ACC112 (cell line): ENCODE measurements at regions not wholly inside any gene's neighbourhood (a gene's known extent, or its start where the extent isn't known, plus 50 kb on each side); places are given as distances from the start of the nearest gene placed in this dataset.
A peak's percentile ranks its signal among the peaks of the same experiment; 100 is the strongest.

Source experiments
- H2AFZ ChIP-seq: fragments of 200-600 bp; sonication (generic); one replicate; pipeline ENCODE4 v1.6.0; 2017; ENCODE audit warnings: antibody characterized with exemption, low read length; ENCODE audit not compliant: unreplicated experiment
- H3K27ac ChIP-seq: fragments of 200-600 bp; sonication (generic); 2 replicates; pipeline ENCODE4 v1.5.1; 2014; ENCODE audit warnings: low read depth, mild to moderate bottlenecking, antibody characterized with exemption, low read length, moderate library complexity
- H3K27me3 ChIP-seq: fragments of 200-600 bp; sonication (generic); 2 replicates; pipeline ENCODE4 v1.6.1; 2014; ENCODE audit warnings: mild to moderate bottlenecking, antibody characterized with exemption, low read length, moderate library complexity, mixed read lengths; ENCODE audit not compliant: insufficient read depth
- H3K36me3 ChIP-seq: fragments of 200-600 bp; sonication (generic); 2 replicates; pipeline ENCODE4 v1.6.1; 2016; ENCODE audit warnings: mild to moderate bottlenecking, antibody characterized with exemption, low read length, moderate library complexity, mixed read lengths; ENCODE audit not compliant: insufficient read depth
- H3K4me1 ChIP-seq: fragments of 200-600 bp; sonication (generic); one replicate; pipeline ENCODE4 v1.6.1; 2016; ENCODE audit warnings: low read length, mixed read lengths; ENCODE audit not compliant: insufficient read depth, unreplicated experiment, control insufficient read depth
- H3K4me3 ChIP-seq: fragments of 200-600 bp; sonication (generic); 2 replicates; pipeline ENCODE4 v1.5.1; 2014; ENCODE audit warnings: mild to moderate bottlenecking, low read depth, low read length
- H3K79me2 ChIP-seq: fragments of 200-600 bp; sonication (generic); one replicate; pipeline ENCODE4 v1.6.0; 2016; ENCODE audit warnings: low read length; ENCODE audit not compliant: control insufficient read depth, unreplicated experiment, insufficient read depth

DNA sequence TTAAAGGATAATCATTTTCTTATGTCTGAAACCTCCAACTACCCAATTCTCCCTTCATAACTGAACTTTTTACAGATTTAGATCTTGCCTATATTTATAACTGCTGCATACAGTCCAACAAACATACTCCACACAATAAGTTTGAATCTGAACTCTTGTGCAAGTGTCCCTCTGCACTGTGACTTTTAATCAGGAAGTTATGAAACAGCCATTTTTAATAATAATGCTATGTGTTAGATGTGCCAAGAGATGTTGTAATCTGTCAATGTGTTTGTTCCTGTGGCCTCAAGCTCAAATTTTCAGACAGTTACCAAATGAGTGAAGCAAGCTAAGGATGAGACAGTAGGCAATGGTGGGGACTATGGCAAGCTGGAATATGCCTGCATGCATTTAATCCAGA, 57.6 kb upstream of the MTAP start:
- Histone ChIP-seq H3K36me3 (no peaks in the 10 kb centered on the region), H3K27ac (peak overlapping the region; percentile 57), H3K4me1 (peaks cover 49% of the 10 kb centered on the region), H3K4me3 (no peak overlapping the region), H2AFZ (no peak overlapping the region), H3K27me3 (no peaks in the 10 kb centered on the region), H3K79me2 (no peaks in the 10 kb centered on the region)

DNA sequence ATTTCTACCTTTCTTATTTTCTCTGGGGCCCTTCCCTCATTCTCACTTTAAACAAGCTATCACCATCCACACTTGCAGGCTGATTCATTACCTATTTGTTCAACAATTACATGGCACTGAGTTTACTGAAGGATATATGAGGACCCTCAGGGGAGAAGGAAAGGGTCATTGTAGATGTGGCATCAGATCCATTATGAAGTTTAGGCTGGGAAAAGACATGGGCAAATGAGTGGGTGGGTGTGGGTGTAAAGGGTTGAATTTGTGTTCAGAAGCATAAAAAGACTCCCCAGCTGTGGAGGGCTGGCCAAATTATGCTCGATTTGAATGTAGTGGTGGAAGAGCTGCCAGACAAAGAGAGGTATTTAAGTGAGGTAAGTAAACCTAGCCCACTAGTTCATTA, 55.9 kb upstream of the MTAP start:
- Histone ChIP-seq H2AFZ (no peak overlapping the region), H3K4me3 (no peak overlapping the region), H3K36me3 (no peaks in the 10 kb centered on the region), H3K27me3 (no peaks in the 10 kb centered on the region), H3K79me2 (no peaks in the 10 kb centered on the region), H3K4me1 (peaks cover 50% of the 10 kb centered on the region), H3K27ac (peak overlapping the region; percentile 43)

DNA sequence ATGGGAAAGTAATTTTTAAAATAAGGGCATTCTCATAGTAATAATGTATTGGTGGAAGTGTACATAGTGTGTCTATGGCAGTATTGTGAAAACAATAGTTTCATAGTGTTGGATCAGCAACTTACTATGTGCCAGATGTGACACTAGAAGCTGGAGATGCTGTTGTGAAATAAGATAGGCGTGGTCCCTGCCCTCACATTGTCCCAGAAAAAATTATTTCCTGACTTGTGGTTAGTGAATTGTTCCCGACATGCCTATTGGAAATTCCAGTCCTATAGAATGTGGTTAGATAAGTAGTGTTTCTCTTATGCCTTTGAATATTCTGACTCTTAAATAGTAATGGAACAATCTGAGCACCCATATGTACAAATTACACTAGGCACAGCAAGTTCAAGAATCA, 55.3 kb upstream of the MTAP start:
- peak overlapping the region; percentile 43 for H3K27ac ChIP-seq

DNA sequence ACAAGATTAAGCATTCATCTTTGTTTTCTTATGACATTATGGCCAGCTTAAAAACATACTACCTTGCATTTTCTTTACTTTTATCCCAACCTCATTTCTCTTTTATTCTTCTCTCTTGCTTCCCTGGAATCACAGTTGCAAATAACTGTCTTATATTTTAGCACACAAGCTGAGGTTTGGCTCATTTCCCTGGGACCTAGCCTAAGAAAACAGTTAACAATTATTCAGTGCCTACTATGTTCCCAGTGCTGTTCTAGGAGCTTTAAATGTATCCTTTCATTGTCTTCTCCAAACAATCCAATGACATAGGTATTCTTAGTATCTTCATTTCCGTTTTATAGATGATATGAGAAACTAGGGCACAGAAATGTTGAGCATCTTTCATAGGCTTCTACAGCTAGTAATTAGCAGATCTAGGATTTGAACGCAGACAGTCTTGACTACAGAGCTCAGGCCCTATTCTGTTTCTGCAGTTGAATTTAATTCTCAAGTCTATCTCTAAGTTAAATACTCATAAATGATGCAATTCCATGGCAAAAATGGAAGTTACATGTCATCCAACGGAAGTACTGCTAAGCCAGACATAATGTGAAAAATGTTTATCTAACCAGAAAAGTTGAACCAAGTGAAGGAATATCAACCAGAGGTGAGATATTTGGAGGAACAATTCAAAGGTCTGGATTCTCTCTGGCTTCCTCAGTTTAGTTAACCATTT, 52.3 kb upstream of the MTAP start:
- no peaks in the 10 kb centered on the region for H3K27me3 ChIP-seq
- no peak overlapping the region for H3K4me3 ChIP-seq
- peak overlapping the region; percentile 22; the same call in 1 of the 2 replicates for H3K27ac ChIP-seq
- no peaks in the 10 kb centered on the region for H3K36me3 ChIP-seq
- no peaks in the 10 kb centered on the region for H3K79me2 ChIP-seq
- H2AFZ ChIP-seq, result no peak overlapping the region
- H3K4me1 ChIP-seq, result peaks cover 36% of the 10 kb centered on the region

More for the DNA sequence above, 55.3 kb upstream of the MTAP start:
- Histone ChIP-seq H3K4me3 (no peak overlapping the region), H3K27me3 (no peaks in the 10 kb centered on the region), H3K79me2 (no peaks in the 10 kb centered on the region), H2AFZ (no peak overlapping the region), H3K36me3 (no peaks in the 10 kb centered on the region), H3K4me1 (peaks cover 50% of the 10 kb centered on the region)

DNA sequence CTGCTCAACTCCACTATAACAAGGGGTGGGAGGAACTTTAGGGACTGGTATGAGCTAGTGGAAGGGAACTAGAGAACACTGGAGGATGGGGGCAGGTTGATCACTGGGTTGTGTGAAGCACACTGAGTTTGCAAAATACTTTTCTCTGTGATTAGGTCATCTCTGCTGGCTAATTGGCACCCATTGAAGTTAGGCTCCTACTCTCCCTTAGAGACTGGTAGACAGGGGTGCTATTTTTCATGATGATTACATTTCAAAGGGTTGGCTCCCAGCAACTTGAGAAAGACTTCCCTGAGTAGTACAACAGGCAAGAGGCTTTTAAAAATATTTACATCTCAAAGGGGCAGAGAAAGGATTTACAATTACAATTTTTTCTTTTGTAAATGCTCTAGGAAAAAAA, 50.4 kb upstream of the MTAP start:
- Histone ChIP-seq H3K36me3 (no peaks in the 10 kb centered on the region), H3K4me3 (no peak overlapping the region), H3K79me2 (no peaks in the 10 kb centered on the region), H3K4me1 (peaks cover 27% of the 10 kb centered on the region), H3K27me3 (no peaks in the 10 kb centered on the region), H2AFZ (no peak overlapping the region), H3K27ac (no peak overlapping the region)
